NCI-H524 (cell line): ENCODE measurements at regions not wholly inside any gene's neighbourhood (a gene's known extent, or its start where the extent isn't known, plus 50 kb on each side); places are given as distances from the start of the nearest gene placed in this dataset.
A peak's percentile ranks its signal among the peaks of the same experiment; 100 is the strongest.
"Not testable (repeated sequence)": the region's sequence is repeated elsewhere in the genome, so short reads cannot be mapped to it uniquely, and the experiment has no call there.

ENCODE experiments used
- DNase-seq, 2 experiments: peaks; one replicate each; lab custom pipeline; 2025; lab: John Stamatoyannopoulos, UW

DNA sequence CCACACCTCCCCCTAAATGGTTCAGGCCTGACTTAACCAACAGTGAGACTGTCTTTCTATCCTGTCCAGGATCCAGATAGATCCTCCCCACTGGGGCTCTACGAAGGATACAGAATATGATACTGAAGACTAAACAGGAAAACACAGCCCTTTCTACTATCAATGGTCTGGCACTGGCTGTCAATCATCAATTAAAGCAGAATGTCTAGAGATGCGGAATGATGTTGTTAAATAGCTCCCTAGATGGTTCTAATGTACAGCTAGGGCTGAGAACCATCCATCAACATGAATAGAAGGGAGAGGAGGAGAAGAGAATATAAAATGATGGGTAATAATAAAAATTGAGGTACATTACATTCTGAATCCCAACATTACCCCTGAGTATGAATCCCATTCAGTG is 314.3 kb upstream of the CELF2 start:
- no peak for DNase-seq

DNA sequence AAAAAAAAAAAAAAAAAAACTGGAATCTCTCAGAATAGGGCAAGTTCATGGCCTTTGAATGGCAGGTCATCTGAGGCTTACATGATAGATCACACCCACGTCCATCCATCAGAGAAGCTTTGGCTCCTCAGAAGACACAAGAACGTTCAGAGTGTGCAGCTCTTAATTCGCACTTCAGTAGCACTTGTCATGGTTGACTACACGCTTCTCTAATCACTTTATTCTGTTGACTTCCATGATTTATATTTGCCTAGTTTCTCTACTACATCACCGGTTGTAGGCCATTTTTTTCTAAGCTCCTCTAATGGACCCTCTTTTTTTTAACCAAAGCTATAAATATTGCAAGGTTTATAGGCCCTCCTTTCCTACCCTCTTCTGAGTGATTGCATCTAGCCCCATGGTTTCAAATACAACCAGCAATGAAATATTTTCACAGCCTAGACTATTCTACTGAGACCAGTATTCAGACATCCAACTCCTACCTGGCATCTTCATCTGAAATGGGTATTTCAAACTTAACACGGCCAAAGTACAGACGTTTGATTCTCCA is 305.4 kb upstream of the CELF2 start:
- no peak for DNase-seq

DNA sequence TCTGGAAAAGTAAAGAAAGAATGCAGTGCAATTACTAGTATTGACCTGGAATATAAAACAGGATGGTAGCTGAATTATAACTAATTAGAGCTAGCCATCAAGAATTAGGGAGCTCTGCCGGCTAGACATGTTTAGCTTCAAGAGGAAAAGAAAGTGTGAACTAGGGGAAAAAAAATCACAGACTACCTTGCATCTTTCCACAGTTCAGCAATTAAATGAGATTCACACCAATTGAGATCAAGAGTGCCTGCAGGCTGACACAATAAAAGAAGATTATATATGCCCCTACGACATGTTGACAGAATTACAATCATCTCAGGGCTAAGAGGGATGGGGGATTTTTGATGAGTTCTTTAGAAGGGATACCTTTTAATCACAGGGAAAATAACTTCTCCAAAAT is 303.3 kb upstream of the CELF2 start:
- no peak for DNase-seq

DNA sequence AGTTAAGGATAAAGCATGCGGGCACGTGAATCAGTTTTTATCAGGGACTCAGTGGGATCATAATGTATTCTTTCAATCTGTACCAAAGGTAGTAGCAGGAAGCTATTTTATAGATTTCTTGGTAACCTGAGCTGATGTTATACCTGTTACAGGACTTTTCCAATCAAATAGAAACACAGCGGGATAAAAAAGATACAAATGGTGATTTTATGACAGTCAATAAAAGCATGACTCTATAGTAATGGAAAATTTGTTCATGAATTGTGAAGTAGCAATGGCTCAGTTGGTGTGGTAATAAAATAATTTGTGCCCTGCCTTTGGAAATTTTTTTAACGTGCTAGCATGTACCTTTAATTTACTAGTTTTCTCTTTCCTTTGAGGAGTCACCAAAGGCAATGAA is 300.7 kb upstream of the CELF2 start:
- DNase-seq: no peak

DNA sequence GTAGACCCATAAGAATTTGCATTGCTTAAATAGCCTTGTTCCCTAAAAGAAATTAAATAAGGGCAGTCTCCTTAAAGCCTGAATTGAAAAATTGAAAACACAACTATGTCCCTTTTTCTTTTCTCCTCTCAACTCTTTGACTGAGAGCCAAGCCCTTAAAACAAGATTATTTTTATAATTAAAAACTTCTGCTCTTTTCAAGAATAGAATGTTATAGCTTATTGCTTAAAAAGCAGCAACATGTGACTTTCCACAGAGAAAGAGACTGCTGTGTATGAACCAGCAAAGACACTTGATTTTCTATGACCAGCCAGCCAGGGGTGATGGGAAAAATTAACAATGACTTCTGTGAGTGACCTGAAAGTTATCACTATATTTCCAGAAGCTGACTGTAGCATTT is 295.2 kb upstream of the CELF2 start:
- no peak for DNase-seq

DNA sequence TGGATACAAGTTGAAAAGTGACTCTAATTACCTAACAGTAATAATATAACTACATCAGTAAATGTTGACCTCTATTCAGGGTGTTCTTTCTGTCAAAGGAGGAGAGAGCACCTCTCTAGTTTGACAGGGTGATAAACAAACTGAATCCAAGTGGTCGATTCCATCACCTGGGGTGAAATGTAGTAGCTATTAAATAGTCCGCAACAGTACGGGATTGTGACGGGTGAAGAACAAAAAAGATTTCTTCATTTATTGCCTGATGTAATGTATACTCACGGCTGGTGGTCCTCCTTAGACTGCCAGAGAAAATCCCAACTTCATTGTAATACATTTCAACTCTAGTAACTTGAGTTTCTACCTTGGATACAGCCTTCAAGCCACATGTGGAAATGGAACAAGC is 292.5 kb upstream of the CELF2 start:
- no peak for DNase-seq

DNA sequence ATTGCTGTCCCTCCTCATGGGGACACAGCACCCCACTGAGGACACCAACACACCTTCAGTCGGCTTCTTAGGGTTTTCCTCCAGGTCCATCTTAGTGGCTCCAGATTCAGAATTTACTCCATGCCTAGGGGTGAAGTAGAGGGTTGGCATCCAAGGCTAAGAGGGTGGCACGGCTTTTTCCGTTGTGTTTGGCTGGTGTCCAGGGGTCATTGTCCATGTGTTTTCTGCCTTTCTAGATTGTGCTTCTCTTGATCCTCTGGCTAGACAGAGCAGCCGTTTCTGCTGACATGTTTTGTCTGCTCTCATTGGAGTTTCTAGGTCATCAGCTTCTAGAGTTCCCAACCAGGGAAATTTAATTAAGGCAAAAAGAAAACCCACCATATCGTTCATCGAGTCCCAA is 291.6 kb upstream of the CELF2 start:
- no peak for DNase-seq

DNA sequence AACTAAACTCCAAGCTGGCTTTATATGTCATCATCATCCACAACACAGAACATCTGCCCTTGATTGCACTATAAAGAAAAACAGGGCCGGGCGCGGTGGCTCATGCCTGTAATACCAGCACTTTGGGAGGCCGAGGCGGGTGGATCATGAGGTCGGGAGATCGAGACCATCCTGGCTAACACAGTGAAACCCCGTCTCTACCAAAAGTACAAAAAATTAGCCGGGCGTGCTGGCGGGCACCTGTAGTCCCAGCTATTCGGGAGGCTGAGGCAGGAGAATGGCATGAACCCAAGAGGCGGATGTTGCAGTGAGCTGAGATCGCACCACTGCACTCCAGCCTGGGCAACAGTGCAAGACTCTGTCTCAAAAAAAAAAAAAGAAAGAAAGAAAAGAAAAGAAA is 290.3 kb upstream of the CELF2 start:
- not testable (repeated sequence) for DNase-seq

DNA sequence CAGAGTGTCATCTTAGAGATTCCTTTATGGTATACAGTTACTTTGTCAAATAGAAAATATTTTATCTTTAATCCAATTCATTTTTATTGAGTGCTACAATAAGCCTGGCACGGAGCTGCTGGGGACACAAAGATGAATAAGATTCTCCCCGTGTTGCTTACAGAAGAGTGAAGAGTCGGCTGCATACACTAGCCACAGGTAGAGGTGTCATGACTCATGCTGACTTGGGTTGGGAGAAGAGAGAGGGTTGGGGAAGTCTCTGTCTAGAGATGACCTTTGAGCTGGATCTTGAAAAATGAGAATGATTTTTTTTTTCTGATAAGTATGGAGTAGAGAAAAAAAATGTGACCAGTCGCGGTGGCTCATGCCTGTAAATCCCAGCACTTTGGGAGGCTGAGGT is 289.9 kb upstream of the CELF2 start:
- no peak for DNase-seq

DNA sequence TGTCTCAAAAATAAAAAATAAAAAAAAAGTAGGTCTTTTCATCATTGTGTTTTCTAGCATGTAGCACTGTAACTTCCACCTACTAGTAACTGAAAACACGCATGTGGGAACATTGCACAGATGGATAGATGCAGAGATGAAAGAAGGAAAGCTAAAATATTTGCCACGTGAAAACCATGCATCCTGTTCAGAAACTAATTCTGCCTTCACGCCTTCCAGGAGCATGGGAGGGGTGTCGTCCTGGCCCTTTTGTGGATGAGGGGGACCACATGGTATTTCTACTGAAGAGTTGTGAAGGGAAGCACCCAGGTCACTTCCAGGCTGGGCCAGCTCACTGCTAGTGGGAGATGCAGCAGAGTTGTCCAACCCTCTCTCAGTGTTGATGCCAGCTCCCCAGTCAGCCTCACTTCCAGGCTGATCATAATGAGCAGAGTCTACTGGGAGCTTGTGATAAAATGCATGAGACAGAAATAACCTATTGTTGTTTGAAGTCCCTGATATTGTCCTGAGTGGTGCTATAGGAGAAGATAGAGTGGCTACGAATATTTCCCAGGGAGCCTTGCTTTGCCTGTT is 287.1 kb upstream of the CELF2 start:
- no peak for DNase-seq

DNA sequence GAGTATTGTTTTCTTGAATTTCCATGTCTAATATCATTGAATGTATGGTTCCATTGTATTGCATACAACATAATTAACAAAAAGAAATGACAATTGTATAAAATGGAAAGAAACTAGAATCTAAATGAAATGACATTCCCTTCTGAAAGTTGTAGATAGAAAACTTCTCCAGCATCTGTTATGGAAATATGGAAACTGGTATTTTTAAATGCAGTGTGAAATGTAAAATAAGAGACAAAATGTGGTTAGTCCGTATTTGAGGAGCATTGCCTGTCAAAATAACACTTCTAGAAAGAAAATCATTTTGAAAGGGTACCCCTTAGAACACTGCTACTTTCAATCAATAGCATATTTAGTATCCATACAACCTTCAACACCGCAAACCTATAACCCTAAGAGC is 286.3 kb upstream of the CELF2 start:
- DNase-seq: no peak

DNA sequence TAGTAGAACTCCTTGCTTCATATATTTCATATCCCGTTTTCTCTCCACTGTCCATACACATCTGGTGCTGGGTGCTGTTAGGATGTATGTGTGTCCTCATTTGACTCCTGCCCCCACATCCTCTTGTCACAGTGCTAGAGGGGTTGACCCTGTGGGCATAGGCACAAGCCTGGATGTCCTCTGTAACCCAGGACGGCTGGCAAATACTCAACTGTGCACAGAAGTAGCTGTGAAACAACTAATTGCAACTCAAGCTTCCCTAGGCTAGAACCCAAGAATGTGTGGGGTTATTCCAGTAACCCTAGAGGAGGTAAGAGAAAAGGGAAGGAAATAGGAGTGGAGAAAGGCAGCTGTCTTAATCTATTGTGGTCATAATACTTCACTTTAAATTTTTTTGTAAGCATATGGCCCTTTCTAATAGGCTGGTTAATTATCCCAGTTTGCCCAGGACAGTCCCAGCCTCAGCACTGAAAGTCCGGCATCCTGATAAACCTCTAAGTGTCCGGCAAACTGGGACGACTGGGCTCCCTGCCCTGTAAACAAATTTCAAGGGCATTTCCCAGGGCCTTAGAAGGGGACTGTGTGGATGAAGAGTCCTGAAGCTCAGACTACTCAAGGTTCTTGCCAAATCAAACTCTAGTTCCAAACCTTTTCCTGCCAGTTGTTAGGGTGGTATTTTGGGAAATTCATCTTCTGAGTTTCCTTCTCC is 283.2 kb upstream of the CELF2 start:
- DNase-seq: no peak

DNA sequence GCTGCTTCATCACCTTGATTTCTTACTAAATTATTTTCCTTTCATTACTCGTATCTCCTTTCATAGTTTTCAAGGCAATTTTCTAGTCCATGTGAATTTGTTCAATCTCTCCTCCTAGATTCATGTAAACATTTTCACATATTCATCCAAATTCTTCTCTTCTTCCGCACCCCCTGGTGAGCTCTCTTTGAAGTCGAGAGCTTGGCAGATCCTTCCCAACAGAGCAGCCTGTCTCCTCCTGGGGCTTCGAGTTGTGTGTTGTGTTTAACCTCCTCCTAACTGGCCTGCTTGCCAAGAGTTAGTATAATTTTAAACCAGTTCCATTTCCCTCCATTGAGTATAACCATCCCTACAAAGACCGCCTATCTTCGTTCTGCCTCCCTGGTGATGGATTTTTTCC is 272.4 kb upstream of the CELF2 start:
- DNase-seq: no peak

DNA sequence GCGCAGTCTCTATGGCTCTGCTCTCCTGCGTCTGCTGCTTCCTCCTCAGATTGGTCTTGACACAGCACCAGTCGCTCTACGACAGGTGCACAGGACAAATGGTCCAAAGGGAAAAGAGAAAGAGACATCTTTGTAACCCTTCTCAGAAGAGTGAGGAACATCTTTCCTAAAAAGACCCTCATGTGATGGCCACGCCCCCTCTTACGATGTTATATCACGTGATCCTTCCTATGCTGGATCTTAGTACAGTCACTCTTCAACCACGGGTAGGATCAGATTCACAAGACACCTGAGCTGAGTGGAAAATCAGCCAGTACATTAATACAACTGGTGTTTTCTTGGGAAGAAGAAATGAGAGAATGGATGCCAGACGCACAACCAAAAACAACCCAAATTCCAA is 262.2 kb upstream of the CELF2 start:
- no peak for DNase-seq

DNA sequence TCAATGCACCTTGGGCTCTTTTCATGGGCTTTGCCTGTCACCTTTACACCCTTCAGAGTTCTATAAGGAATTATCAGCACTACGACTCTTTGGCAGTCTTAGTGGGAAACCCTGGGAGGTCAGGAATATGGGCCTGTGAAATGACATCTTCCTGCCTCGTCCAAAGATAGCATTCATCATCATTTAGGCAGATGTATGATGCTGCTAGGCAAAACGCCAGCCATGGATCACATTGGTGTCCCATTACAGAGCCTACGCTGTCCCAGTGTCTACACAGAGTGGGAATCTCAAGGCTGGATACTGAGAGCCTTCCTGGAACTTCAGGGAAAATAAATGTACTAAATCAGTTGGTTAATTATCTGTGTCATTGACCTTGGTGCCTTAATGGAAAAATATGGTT is 259.4 kb upstream of the CELF2 start:
- DNase-seq: no peak

DNA sequence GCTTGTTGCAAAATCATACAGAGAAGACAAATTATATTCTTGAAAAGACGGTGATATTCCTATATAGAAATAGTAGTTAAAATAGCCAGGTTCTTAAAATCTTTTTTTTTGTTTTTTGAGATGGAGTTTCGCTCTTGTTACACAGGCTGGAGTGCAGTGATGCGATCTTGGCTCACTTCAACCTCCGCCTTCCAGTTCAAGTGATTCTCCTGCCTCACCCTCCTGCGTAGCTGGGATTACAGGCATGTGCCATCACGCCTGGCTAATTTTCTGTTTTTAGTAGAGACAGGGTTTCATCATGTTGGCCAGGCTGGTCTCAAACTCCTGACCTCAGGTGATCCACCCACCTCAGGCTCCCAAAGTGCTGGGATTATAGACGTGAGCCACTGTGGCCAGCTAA is 257.9 kb upstream of the CELF2 start:
- DNase-seq: not testable (repeated sequence)

DNA sequence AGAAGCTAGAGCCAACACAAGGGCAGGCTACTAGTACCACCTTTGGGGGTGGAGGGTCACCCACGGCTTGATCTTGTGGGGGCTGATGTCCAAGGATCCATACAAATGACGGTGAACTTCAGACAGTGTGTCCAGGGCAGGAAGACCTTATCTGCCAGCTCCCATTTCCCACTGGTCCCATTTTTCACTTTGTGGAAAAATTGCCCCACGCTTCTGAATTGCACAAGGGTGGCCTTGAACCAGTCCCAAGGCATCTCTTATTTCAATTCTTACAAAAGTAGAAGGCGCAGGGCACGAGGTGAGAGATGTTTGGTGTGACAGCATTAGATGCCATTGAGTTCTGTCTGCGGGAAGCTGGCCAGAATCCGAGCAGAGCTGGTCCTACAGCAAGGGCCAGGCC is 252.7 kb upstream of the CELF2 start:
- DNase-seq: no peak

DNA sequence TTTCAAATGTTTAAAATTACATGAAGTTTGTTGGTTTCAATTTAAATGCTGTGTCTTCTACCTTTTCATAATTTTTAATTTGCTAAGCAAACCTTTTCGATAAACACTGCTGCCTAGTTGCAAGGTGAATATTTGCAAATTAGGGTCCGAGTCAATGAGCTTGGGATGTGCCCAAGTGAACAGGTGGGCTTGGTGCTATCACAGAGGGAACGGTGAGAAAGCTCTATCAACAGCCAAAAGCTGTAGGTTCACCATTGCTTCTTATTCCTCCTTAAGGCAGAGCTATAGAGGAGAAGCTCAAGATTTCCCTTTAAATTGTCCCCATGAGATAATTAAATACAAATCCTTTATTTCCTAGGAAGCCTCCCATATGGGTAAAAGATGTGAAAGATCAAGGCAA is 245.3 kb upstream of the CELF2 start:
- peak in 1 of 2 experiments; percentile 2 for DNase-seq

DNA sequence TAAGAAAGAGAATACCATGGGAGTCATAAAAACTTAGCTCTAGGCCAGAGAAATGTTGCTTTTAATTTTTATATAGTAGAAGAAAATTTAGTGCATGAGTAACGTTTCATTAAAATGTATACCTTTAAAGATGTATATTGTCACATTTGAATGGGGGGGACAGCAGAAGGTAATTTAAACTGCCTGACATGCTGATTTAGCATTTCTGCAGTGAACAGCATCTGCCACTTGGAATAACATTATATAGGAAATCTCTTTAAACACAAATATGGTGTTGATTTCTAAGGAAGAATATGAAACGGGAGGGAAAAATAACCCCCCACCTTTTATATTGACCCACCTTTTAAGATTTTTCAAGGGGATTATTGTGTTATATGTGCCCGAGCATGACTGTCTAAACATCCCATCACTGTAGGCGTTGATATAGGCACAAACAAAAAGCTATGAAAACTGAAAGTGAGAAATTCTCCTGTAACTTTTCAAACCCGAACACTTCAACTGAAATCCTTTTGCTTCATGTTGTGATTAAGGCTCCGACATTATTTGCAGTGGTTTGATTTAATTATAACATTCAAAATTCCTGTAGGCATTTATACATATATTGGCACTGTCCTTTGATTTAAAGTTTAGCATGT is 244.7 kb upstream of the CELF2 start:
- peak in 1 of 2 experiments; percentile 1 for DNase-seq

DNA sequence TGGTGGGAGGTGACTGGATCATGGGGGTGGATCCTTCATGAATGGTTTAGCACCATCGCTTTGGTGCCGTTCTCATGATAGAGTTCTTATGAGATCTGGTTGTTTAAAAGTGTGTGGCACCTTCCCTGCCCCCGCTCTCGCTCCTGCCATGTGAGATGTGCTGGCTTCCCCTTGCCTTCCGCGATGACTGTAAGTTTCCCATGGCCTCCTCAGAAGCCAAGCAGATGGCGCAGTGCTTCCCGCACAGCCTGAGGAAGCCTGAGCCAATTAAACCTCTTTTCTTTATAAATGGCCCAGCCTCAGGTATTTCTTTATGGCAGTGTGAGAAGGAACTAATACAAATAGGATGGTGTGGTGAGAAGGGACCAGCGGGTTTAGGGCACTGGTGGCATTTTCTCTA is 243.3 kb upstream of the CELF2 start:
- peak in 1 of 2 experiments; percentile 0 for DNase-seq

DNA sequence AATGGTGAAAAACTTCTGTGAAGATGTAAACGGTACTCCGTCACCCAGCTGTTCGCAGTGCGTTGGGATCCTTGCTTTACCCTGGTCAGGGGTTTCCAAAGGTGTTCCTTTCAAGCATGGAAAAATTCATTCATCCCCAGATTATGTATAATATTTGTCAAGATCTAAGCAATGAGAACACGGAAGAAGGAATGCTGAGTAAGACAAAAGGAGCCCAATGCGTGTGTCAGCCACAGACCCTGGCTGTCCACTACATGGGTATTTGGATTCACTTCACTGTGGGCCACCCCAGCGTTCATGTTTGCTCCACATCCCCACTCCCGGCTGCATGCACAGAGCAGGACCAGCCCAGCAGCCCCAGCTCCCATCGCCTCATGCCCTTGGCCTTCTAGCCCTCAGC is 241.3 kb upstream of the CELF2 start:
- DNase-seq: no peak

DNA sequence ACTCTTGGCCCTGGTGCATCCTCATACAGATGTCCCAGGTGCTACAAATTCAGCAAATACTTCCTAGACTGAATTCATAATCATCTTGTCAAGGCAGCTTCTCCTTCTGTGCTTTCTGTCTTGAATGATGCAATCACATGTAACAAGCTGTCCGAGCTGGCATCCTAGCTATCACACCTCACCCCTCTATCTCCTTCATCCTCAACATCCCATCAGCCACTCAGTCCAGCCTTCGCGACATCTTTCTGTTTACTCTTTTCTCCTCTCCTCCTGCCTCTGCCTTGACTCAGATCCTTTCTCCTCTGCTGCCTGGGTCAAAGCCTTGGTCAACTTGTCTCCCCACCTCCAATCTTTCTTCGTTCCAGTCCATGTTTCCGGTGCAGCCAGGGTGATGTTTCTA is 240.4 kb upstream of the CELF2 start:
- DNase-seq: no peak

DNA sequence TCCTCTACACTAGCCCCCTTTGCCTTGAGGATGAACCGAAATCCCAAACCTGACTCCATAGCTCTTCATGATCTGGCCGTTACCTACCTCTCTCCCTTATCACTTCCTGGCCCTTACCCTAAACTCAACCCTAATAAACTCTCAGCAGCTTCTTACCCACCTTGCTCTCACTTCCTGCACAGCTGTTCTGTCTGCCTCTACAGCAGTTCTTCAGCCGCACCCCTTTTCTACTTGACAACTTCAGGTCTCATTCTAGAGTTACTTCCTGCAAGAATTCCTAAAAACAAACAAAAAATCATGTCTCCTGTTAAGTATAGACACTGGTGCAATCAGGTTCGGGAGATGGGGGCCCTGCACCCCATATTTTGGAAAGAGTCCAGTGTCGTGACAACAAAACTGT is 239.9 kb upstream of the CELF2 start:
- DNase-seq: no peak

DNA sequence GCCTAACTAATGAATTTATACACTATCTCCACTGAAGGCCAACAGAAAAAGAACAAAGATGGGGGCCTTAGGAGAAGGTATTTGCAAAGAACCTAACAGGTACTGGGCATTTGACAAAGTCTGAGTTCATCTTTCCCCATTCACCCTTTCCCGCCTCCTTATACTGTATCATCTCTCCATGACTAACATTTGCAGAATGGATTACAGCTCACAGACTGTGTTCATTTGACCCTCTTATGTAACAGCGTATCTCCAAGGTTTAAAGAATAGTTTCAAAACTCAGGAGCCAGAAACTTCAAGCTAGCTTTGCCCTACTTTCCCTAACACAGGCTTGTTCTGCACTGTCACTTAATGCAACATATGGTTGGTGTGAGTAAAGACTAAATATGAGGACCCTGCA is 238.7 kb upstream of the CELF2 start:
- no peak for DNase-seq
